Fibroblast of the aortic adventitia (primary cell): ENCODE measurements at regions not wholly inside any gene's neighbourhood (a gene's known extent, or its start where the extent isn't known, plus 50 kb on each side); places are given as distances from the start of the nearest gene placed in this dataset.

Experiments
- DNase-seq: peaks from one replicate; pipeline ENCODE4 v3.0.0-alpha.2; 2010; ENCODE audit warnings: low read depth
- H3K4me3 ChIP-seq: 2 replicates; pipeline ENCODE4 v1.5.1; 2011; ENCODE audit warnings: low read depth, mild to moderate bottlenecking, control low read depth, low read length, moderate library complexity
- TF ChIP-seq, protein P1 (sequence below): IDR thresholded peaks from 2 replicates; pipeline ENCODE4 v1.5.1; 2011; ENCODE audit warnings: mild to moderate bottlenecking, low read length, control low read depth, inconsistent platforms; ENCODE audit not compliant: insufficient read depth

DNA sequence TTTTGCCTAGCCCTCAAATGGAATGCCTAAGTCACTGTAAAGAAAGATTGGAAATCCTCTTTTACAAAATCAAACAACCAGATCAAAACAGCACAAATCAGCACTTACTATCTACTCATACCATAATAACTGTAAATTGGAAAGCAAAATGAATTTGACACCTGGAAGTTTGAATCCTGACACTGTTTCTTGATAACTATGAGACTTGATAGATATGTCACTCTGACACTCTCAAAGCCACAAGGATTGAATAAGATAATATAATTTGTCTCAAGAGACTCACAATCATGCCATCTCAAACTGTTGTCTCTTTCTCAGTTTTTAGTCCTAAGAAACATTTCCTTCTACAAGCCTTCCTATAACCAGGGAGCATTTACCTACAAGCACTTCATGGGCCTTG lies 302.6 kb upstream of the DIAPH2 start:
- TF ChIP-seq, protein P1, sequence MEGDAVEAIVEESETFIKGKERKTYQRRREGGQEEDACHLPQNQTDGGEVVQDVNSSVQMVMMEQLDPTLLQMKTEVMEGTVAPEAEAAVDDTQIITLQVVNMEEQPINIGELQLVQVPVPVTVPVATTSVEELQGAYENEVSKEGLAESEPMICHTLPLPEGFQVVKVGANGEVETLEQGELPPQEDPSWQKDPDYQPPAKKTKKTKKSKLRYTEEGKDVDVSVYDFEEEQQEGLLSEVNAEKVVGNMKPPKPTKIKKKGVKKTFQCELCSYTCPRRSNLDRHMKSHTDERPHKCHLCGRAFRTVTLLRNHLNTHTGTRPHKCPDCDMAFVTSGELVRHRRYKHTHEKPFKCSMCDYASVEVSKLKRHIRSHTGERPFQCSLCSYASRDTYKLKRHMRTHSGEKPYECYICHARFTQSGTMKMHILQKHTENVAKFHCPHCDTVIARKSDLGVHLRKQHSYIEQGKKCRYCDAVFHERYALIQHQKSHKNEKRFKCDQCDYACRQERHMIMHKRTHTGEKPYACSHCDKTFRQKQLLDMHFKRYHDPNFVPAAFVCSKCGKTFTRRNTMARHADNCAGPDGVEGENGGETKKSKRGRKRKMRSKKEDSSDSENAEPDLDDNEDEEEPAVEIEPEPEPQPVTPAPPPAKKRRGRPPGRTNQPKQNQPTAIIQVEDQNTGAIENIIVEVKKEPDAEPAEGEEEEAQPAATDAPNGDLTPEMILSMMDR = no peak
- DNase-seq = no peak
- H3K4me3 ChIP-seq = no peak overlapping the region

DNA sequence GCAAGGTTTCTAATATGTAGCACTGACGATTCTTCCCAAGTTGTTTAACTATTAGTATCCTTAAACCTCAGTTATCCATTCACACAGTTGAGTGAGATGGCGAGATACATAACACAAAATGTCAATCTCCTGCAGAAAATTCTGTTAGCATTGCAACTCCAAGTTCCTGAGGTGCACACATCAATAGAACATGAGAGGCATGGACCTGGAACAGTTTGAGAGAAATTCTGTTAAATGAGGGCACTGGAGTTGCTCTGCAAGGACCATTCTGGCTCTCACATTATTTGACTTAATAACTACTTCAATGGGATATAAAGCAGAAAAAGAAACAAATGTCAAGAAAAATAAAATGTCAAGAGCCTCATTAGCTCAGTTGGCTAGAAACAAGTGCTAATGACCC lies 301.2 kb upstream of the DIAPH2 start:
- no peak overlapping the region for H3K4me3 ChIP-seq
- no peak for DNase-seq
- TF ChIP-seq, protein P1 = no peak

DNA sequence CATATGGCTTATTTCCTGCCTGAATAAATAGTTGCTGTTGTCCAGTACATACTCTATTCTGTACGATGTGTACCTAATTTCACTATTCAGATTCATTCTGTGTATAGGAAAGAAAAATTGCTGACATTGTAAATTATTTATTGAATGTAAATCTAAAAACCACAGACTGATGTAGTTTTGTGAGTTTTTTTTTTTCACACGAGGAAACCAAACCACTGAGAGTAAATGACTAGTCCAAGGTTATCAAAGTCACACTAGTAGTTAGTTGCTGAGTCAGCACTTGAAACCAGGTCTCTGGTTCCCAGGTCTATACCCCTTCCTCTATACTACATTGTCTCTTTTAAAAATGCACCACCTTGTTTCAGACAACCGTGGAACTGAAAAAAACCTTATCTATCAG lies 298.3 kb upstream of the DIAPH2 start:
- DNase-seq = no peak

DNA sequence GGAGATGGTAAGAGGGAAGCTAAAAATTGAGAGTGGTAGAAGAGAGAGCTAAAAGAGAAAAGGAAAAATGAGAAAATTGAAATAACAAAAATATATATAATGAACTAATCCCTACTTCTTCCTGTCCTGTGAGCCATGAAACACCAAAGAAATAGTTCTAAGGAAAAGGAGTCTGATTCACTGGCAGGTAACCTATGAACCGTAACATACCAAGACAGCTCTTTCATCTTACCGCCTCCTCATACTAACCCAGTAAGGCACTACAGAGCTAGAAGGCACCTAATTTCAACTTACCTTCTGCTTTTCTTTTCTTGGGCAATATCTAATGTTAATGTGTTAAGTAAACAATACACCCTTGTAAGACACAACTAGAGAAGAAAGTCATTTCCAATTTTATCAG lies 297.7 kb upstream of the DIAPH2 start:
- TF ChIP-seq, protein P1 = no peak
- no peak overlapping the region for H3K4me3 ChIP-seq
- no peak for DNase-seq

More for the DNA sequence above, 298.3 kb upstream of the DIAPH2 start:
- no peak overlapping the region for H3K4me3 ChIP-seq
- TF ChIP-seq, protein P1 = no peak

DNA sequence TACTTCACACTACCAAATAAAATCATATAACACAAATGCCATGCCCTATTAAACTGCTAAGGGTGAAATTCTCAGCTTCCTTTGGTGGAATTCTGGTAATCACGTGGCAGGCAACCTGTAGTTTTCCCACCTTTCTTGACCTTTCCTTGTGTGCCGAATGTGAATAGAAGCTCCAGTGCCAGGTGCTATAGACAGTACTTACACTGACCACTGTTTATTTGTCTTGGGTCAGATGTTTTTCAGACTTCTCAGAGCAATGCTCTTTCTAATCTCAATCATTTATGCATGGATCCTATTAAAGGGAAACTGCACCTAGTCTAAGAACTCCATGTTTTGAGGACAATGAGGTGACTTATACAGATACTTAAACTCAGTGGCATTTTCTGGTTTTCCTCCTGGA lies 296.8 kb upstream of the DIAPH2 start:
- H3K4me3 ChIP-seq = no peak overlapping the region
- no peak for DNase-seq
- TF ChIP-seq, protein P1 = no peak

DNA sequence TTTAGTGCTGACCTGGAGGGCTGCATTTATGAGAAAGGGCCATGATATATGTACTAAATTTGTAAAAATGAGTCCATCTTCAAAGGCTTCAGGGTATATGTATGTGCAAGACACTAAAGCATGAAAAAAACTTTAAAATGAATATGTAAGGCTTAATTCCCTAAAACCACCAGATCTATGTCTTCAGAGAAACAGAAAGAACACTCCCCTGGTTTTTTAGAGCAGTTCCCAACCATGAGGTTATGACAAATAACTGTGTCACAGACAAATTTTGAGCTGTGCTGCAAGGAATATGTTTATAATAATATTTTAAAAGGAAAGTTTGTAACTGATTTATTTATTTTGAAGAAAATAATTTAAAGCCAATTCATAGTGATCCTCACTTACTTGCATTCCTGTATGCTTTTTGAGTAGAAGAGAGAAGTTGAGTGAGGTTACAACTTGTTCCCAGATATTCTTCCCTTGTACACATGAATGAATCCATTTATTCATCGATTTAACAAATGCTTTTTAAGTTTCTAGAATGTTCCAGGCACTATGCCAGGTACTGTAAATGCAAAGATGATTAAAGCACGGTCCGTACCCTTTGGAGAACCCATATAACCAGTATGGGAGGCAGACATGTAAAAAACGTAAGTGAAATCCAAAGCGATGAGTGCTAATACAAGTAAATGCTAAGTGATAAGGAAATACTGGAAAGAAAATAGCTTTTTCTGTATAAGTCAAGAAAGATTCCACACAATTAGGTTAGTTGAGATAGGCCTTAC lies 295.2 kb upstream of the DIAPH2 start:
- TF ChIP-seq, protein P1 = no peak
- H3K4me3 ChIP-seq = no peak overlapping the region
- DNase-seq = no peak

DNA sequence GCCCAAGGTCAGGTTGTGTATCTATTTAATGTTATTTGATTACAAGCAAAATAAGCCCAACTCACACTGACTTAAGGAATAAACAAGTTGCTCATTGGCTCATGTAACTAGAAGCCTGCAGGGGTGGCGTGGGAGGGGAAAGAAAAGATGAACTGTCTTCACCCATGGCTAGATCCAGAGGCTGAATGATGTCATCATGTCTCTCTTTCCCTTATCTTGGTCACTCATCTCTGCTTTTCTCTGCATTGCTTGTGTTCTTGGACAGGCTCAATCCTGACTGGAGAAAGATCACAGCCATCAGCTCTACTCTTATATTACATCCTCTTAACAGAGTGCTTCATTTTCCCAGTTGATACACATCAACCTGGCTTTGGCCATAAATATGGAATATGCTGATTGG lies 290.0 kb upstream of the DIAPH2 start:
- DNase-seq = no peak
- no peak overlapping the region for H3K4me3 ChIP-seq
- TF ChIP-seq, protein P1 = no peak
